Prostate gland (tissue), 2 donors: ENCODE measurements at regions not wholly inside any gene's neighbourhood (a gene's known extent, or its start where the extent isn't known, plus 50 kb on each side); places are given as distances from the start of the nearest gene placed in this dataset.

Experiments used
- DNase-seq: peaks from one replicate; pipeline ENCODE4 v3.0.0-alpha.2; 2019; ENCODE audit warnings: low spot score
- H3K27ac ChIP-seq, 2 donors: fragments of 200-600 bp; sonication (generic); 2 replicates each; pipeline ENCODE4 v1.5.1; 2017 to 2019
- H3K27me3 ChIP-seq: fragments of 200-600 bp; sonication (generic); replicated peaks from 2 replicates; pipeline ENCODE4 v1.5.1; 2019; ENCODE audit not compliant: insufficient read depth
- H3K36me3 ChIP-seq, 2 donors: fragments of 200-600 bp; sonication (generic); 1 replicate in 1 of 2; 2 replicates in 1 of 2; pipeline versions ENCODE4 v1.5.1 to v1.8.1; 2017 to 2019
- H3K4me1 ChIP-seq: fragments of 200-600 bp; sonication (generic); replicated peaks from 2 replicates; pipeline ENCODE4 v1.5.1; 2019
- H3K4me3 ChIP-seq, 2 donors: fragments of 200-600 bp; sonication (generic); 2 replicates each; pipeline ENCODE4 v1.5.1; 2017 to 2019
- H3K9me3 ChIP-seq: fragments of 200-600 bp; sonication (generic); 2 replicates; pipeline ENCODE4 v1.5.1; 2017
- CTCF ChIP-seq, 4 experiments: fragments of 200-600 bp in 2 of 4; fragments of 450-650 bp in 2 of 4; sonication (generic) in 2 of 4; IDR thresholded peaks; 1 replicate in 3 of 4; 2 replicates in 1 of 4; pipeline ENCODE4 v1.5.1; 2016 to 2019; ENCODE audit warnings: antibody characterized with exemption in 4 of 4, mild to moderate bottlenecking in 2 of 4, moderate library complexity in 2 of 4
- POLR2A ChIP-seq: fragments of 450-650 bp; IDR thresholded peaks from one replicate; pipeline ENCODE4 v1.6.1; 2016; ENCODE audit warnings: antibody characterized with exemption, mild to moderate bottlenecking
- POLR2AphosphoS5 ChIP-seq: sonication (generic); formaldehyde crosslinking; IDR thresholded peaks from one replicate; pipeline ENCODE4 v1.6.1; 2017; ENCODE audit warnings: antibody characterized with exemption
- WGBS: methylation state at CpG from one replicate; pipeline ENCODE4 v1.1.5; 2018; 5-methylcytosine and 5-hydroxymethylcytosine counted together
- intact Hi-C: fragments of 100-400 bp; cut with DNase I; formaldehyde crosslinking; loops from one replicate; pipeline ENCODE4 v1.14.2; 2022

GRCh38 chr16:86722970-86723369 is 144.6 kb downstream of the FOXL1 start:
- intact Hi-C loops: no loop called here
- Histone ChIP-seq H3K9me3 (no peaks in the 10 kb centered on the region), H3K27ac (no peak overlapping the region), H3K4me1 (no peaks in the 10 kb centered on the region), H3K36me3 (no peaks in the 10 kb centered on the region), H3K27me3 (no peaks in the 10 kb centered on the region), H3K4me3 (no peak overlapping the region)
- WGBS: 75% methylated on average over 5 of the region's 5 CpGs
- no peak for DNase-seq
- TF ChIP-seq POLR2A (no peak), CTCF (IDR thresholded peaks at IDR 0.05) (no peak), POLR2AphosphoS5 (no peak)

GRCh38 chr16:86723689-86724088 is 145.3 kb downstream of the FOXL1 start:
- no peak for DNase-seq
- Histone ChIP-seq H3K9me3 (no peaks in the 10 kb centered on the region), H3K27ac (no peak overlapping the region), H3K4me1 (no peaks in the 10 kb centered on the region), H3K36me3 (no peaks in the 10 kb centered on the region), H3K27me3 (no peaks in the 10 kb centered on the region), H3K4me3 (no peak overlapping the region)
- WGBS: 78% methylated on average over 10 of the region's 10 CpGs
- TF ChIP-seq POLR2AphosphoS5 (no peak), POLR2A (no peak), CTCF (IDR thresholded peaks at IDR 0.05) (no peak)
- intact Hi-C loops: no loop called here

GRCh38 chr16:86725401-86725800 is 147.1 kb downstream of the FOXL1 start:
- H3K9me3 ChIP-seq: no peaks in the 10 kb centered on the region
- no peaks in the 10 kb centered on the region for H3K4me1 ChIP-seq
- no peak for DNase-seq
- no peaks in the 10 kb centered on the region for H3K36me3 ChIP-seq
- 87% methylated on average over 10 of the region's 10 CpGs for WGBS
- no peak overlapping the region for H3K27ac ChIP-seq
- H3K27me3 ChIP-seq: peaks cover 6% of the 10 kb centered on the region
- intact Hi-C loops: no loop called here
- no peak overlapping the region for H3K4me3 ChIP-seq
- TF ChIP-seq POLR2A (no peak), CTCF (IDR thresholded peaks at IDR 0.05) (no peak), POLR2AphosphoS5 (no peak)

- peak; percentile 54 for DNase-seq
- H3K36me3 ChIP-seq: no peaks in the 10 kb centered on the region
- no peak overlapping the region for H3K27ac ChIP-seq
- 42% methylated on average over 5 of the region's 5 CpGs for WGBS
- intact Hi-C loops: no loop called here
- no peak for TF ChIP-seq POLR2A
- no peak for TF ChIP-seq CTCF (IDR thresholded peaks at IDR 0.05)
- peak; percentile 27 for TF ChIP-seq POLR2AphosphoS5
- peaks cover 9% of the 10 kb centered on the region for H3K27me3 ChIP-seq
- no peak overlapping the region for H3K4me3 ChIP-seq
- no peaks in the 10 kb centered on the region for H3K9me3 ChIP-seq
- H3K4me1 ChIP-seq: no peaks in the 10 kb centered on the region
Observed at GRCh38 chr16:86726340-86726739, 148.0 kb downstream of the FOXL1 start.

GRCh38 chr16:86727131-86727530 is 148.8 kb downstream of the FOXL1 start:
- Histone ChIP-seq H3K4me1 (no peaks in the 10 kb centered on the region), H3K27me3 (peaks cover 12% of the 10 kb centered on the region), H3K9me3 (no peaks in the 10 kb centered on the region), H3K36me3 (no peaks in the 10 kb centered on the region), H3K27ac (no peak overlapping the region), H3K4me3 (no peak overlapping the region)
- intact Hi-C loops: no loop called here
- DNase-seq: no peak
- TF ChIP-seq CTCF (IDR thresholded peaks at IDR 0.05) (no peak), POLR2A (no peak), POLR2AphosphoS5 (no peak)
- WGBS: 82% methylated on average over 7 of the region's 7 CpGs
